ENCODE measurements at regions not wholly inside any gene's neighbourhood (a gene's known extent, or its start where the extent isn't known, plus 50 kb on each side); places are given as distances from the start of the nearest gene placed in this dataset.

DNA sequence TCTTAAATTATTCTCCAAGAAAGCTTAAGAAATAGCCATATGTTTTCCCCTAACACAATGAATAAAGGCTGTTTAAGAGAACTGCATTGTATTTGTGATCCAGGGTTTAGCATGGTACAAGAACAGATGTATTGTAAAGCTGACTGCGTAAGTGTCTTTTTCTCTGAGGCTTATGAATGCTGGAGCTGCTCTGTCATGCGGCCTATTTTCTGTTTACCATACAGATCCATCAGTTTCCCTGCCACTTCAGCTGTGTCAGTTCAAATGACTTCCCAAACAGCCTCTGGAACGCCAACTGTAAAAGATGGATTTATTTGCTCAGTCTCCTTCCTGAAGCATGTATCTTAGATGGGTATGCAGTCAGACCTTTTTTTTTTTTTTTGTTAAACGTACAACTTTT is 419.3 kb upstream of the HS3ST5 start:
- TF ChIP-seq, protein P1, sequence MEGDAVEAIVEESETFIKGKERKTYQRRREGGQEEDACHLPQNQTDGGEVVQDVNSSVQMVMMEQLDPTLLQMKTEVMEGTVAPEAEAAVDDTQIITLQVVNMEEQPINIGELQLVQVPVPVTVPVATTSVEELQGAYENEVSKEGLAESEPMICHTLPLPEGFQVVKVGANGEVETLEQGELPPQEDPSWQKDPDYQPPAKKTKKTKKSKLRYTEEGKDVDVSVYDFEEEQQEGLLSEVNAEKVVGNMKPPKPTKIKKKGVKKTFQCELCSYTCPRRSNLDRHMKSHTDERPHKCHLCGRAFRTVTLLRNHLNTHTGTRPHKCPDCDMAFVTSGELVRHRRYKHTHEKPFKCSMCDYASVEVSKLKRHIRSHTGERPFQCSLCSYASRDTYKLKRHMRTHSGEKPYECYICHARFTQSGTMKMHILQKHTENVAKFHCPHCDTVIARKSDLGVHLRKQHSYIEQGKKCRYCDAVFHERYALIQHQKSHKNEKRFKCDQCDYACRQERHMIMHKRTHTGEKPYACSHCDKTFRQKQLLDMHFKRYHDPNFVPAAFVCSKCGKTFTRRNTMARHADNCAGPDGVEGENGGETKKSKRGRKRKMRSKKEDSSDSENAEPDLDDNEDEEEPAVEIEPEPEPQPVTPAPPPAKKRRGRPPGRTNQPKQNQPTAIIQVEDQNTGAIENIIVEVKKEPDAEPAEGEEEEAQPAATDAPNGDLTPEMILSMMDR (IDR thresholded peaks at IDR 0.05): no peak
- TF ChIP-seq POLR2A (IDR thresholded peaks at IDR 0.05) (no peak), POLR2AphosphoS5 (IDR thresholded peaks at IDR 0.05) (no peak), EP300 (IDR thresholded peaks at IDR 0.05) (no peak)
